WTC11 (cell line): ENCODE measurements at regions not wholly inside any gene's neighbourhood (a gene's known extent, or its start where the extent isn't known, plus 50 kb on each side); places are given as distances from the start of the nearest gene placed in this dataset.

Source experiments
- ATAC-seq: fragments of 200-7000 bp; cut with Tn5 transposase; 2 replicates; pipeline ENCODE4 v1.10.0; 2021; ENCODE audit warnings: mild to moderate bottlenecking, moderate library complexity
- CTCF ChIA-PET: fragments of 300-600 bp; sonication (Branson Sonifier 250); formaldehyde crosslinking; loops from one replicate; lab custom pipeline; 2021; ENCODE audit warnings: antibody characterized with exemption; lab: Charles Lee
- POLR2A ChIA-PET: fragments of 350-600 bp; sonication (Branson Sonifier 250); formaldehyde crosslinking; loops from one replicate; lab custom pipeline; 2021; ENCODE audit warnings: antibody characterized with exemption; lab: Charles Lee
- DNase-seq: peaks from one replicate; pipeline ENCODE4 v3.0.0; 2021; ENCODE audit warnings: low spot score
- H3K27ac Mint-ChIP-seq: 2 replicates; pipeline ENCODE4 v1.8.0; 2021; ENCODE audit warnings: mixed read lengths
- H3K27me3 Mint-ChIP-seq: 2 replicates; pipeline ENCODE4 v1.8.0; 2021; ENCODE audit warnings: low read depth, mild to moderate bottlenecking, moderate library complexity, mixed read lengths
- H3K36me3 Mint-ChIP-seq: 2 replicates; pipeline ENCODE4 v1.8.0; 2021; ENCODE audit warnings: mixed read lengths
- H3K4me1 Mint-ChIP-seq: 2 replicates; pipeline ENCODE4 v1.8.0; 2022; ENCODE audit warnings: mixed read lengths
- H3K4me3 Mint-ChIP-seq: 2 replicates; pipeline ENCODE4 v1.8.0; 2021; ENCODE audit warnings: mild to moderate bottlenecking, moderate library complexity, mixed read lengths
- H3K9me3 Mint-ChIP-seq: 2 replicates; pipeline ENCODE4 v1.8.0; 2021; ENCODE audit warnings: mixed read lengths
- AFF4 ChIP-seq: sonication (generic); formaldehyde crosslinking; IDR thresholded peaks from 2 replicates; pipeline ENCODE4 v1.8.1; 2023; ENCODE audit warnings: mild to moderate bottlenecking, missing genetic modification reagents, borderline replicate concordance
- ARID4B ChIP-seq: sonication (generic); formaldehyde crosslinking; IDR thresholded peaks from 2 replicates; pipeline ENCODE4 v1.8.0; 2023; ENCODE audit warnings: missing genetic modification reagents, mild to moderate bottlenecking, borderline replicate concordance
- ATF1 ChIP-seq: sonication (generic); formaldehyde crosslinking; IDR thresholded peaks from 2 replicates; pipeline ENCODE4 v1.8.1; 2023; ENCODE audit warnings: mild to moderate bottlenecking, moderate library complexity, missing genetic modification reagents
- E2F4 ChIP-seq: sonication (generic); formaldehyde crosslinking; IDR thresholded peaks from 2 replicates; pipeline ENCODE4 v1.8.1; 2022; ENCODE audit warnings: low read depth, mild to moderate bottlenecking, moderate library complexity, missing genetic modification reagents, borderline replicate concordance
- ETV6 ChIP-seq: sonication (generic); formaldehyde crosslinking; IDR thresholded peaks from 2 replicates; pipeline ENCODE4 v1.8.1; 2022; ENCODE audit warnings: mild to moderate bottlenecking, missing genetic modification reagents
- FOXP1 ChIP-seq: sonication (generic); formaldehyde crosslinking; IDR thresholded peaks from 2 replicates; pipeline ENCODE4 v1.8.0; 2022; ENCODE audit warnings: missing genetic modification reagents, mild to moderate bottlenecking, moderate library complexity, borderline replicate concordance
- RELA ChIP-seq: sonication (generic); formaldehyde crosslinking; IDR thresholded peaks from 2 replicates; pipeline ENCODE4 v1.8.1; 2022; ENCODE audit warnings: missing genetic modification reagents, mild to moderate bottlenecking, borderline replicate concordance
- TF ChIP-seq, protein P1 (sequence below): fragments of 250-450 bp; sonication (Bioruptor Pico); IDR thresholded peaks from 2 replicates; pipeline ENCODE4 v1.9.0; 2021; ENCODE audit warnings: mild to moderate bottlenecking
- TF ChIP-seq, protein P2 (sequence below): sonication (generic); formaldehyde crosslinking; IDR thresholded peaks from 2 replicates; pipeline ENCODE4 v1.8.1; 2023; ENCODE audit warnings: mild to moderate bottlenecking, missing genetic modification reagents, moderate library complexity
- TF ChIP-seq, protein P3 (sequence below): sonication (generic); formaldehyde crosslinking; IDR thresholded peaks from 2 replicates; pipeline ENCODE4 v1.8.0; 2023; ENCODE audit warnings: missing genetic modification reagents
- TF ChIP-seq, protein P4 (sequence below): fragments of 200-600 bp; IDR thresholded peaks from 2 replicates; pipeline ENCODE4 v1.8.0; 2022; ENCODE audit warnings: antibody characterized with exemption

DNA sequence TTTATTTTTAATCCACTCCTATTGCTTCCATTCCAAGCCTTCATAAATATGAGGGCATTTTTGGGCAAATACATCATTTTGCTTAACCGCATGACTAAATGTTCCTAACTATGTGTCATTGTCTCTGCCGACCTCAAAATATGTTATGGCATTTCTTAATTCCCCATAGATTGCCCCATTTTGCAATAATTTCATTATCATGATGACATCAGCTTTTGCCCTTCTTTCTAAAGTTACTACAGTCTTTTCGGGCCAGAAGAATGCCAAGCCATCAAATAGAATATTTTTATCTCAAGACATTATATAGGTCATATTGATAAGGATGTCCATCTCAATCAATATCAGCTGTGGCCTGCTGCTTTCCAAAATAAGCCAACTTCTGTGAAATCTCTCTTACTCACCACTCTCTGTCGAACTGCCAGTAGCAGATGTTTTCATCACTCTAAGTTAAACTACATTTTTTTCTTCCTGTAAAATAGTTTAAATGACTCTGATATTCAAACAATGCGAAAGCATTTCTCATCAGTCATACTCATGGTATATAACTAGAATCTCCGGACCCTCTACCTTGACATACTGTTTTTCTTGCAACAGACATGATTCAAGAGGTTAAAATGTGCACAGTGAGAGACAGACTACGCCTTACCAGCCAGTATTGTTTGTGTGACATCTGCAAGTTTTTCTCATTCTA is 1254.6 kb upstream of the CELF2 start (continued):
- no peak for TF ChIP-seq AFF4 (CRISPR knock-in tag)
- no peak for TF ChIP-seq FOXP1 (CRISPR knock-in tag)
- no peak for TF ChIP-seq ARID4B (CRISPR knock-in tag)
- TF ChIP-seq ETV6: no peak

DNA sequence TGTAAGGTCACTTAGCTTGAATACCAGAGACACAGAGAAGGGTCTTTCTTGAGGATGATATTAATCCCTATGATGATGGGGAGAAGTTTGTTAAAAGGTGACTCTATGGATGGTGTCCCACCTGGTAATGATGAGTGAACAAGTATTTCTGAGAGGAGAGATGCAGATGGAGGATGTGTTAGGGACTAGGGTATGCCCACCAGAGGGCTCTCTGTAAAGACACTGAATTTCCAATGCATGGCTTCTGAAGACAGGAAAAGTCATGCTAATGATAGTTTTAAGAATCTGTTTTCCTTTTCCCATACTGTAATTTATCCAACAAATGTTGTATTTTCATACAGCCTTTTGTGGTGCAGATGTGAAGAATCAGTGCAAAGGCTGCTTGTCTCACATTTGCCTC is 1250.9 kb upstream of the CELF2 start:
- DNase-seq: no peak
- Mint-ChIP-seq H3K4me3 (no peak overlapping the region), H3K36me3 (peaks cover 7% of the 10 kb centered on the region), H3K27me3 (no peaks in the 10 kb centered on the region), H3K4me1 (0 out of 2 replicates have a peak, but pooled peaks cover 2% of the 10 kb centered on the region), H3K9me3 (peaks cover 15% of the 10 kb centered on the region), H3K27ac (no peak overlapping the region)
- POLR2A ChIA-PET: no interaction called here
- CTCF ChIA-PET: no interaction called here
- ATAC-seq: peak; percentile 63; the same call in 1 of the 2 replicates
- no peak for TF ChIP-seq ARID4B (CRISPR knock-in tag)
- no peak for TF ChIP-seq E2F4 (CRISPR knock-in tag)
- no peak for TF ChIP-seq RELA
- TF ChIP-seq, protein P1, sequence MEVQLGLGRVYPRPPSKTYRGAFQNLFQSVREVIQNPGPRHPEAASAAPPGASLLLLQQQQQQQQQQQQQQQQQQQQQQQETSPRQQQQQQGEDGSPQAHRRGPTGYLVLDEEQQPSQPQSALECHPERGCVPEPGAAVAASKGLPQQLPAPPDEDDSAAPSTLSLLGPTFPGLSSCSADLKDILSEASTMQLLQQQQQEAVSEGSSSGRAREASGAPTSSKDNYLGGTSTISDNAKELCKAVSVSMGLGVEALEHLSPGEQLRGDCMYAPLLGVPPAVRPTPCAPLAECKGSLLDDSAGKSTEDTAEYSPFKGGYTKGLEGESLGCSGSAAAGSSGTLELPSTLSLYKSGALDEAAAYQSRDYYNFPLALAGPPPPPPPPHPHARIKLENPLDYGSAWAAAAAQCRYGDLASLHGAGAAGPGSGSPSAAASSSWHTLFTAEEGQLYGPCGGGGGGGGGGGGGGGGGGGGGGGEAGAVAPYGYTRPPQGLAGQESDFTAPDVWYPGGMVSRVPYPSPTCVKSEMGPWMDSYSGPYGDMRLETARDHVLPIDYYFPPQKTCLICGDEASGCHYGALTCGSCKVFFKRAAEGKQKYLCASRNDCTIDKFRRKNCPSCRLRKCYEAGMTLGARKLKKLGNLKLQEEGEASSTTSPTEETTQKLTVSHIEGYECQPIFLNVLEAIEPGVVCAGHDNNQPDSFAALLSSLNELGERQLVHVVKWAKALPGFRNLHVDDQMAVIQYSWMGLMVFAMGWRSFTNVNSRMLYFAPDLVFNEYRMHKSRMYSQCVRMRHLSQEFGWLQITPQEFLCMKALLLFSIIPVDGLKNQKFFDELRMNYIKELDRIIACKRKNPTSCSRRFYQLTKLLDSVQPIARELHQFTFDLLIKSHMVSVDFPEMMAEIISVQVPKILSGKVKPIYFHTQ: no peak
- TF ChIP-seq, protein P2, sequence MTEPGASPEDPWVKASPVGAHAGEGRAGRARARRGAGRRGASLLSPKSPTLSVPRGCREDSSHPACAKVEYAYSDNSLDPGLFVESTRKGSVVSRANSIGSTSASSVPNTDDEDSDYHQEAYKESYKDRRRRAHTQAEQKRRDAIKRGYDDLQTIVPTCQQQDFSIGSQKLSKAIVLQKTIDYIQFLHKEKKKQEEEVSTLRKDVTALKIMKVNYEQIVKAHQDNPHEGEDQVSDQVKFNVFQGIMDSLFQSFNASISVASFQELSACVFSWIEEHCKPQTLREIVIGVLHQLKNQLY (CRISPR knock-in tag): no peak
- TF ChIP-seq, protein P3, sequence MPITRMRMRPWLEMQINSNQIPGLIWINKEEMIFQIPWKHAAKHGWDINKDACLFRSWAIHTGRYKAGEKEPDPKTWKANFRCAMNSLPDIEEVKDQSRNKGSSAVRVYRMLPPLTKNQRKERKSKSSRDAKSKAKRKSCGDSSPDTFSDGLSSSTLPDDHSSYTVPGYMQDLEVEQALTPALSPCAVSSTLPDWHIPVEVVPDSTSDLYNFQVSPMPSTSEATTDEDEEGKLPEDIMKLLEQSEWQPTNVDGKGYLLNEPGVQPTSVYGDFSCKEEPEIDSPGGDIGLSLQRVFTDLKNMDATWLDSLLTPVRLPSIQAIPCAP (CRISPR knock-in tag): no peak
- no peak for TF ChIP-seq FOXP1 (CRISPR knock-in tag)
- no peak for TF ChIP-seq ATF1 (CRISPR knock-in tag)
- TF ChIP-seq, protein P4, sequence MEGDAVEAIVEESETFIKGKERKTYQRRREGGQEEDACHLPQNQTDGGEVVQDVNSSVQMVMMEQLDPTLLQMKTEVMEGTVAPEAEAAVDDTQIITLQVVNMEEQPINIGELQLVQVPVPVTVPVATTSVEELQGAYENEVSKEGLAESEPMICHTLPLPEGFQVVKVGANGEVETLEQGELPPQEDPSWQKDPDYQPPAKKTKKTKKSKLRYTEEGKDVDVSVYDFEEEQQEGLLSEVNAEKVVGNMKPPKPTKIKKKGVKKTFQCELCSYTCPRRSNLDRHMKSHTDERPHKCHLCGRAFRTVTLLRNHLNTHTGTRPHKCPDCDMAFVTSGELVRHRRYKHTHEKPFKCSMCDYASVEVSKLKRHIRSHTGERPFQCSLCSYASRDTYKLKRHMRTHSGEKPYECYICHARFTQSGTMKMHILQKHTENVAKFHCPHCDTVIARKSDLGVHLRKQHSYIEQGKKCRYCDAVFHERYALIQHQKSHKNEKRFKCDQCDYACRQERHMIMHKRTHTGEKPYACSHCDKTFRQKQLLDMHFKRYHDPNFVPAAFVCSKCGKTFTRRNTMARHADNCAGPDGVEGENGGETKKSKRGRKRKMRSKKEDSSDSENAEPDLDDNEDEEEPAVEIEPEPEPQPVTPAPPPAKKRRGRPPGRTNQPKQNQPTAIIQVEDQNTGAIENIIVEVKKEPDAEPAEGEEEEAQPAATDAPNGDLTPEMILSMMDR: no peak
